Right lobe of liver (tissue), 4 donors: ENCODE measurements at regions not wholly inside any gene's neighbourhood (a gene's known extent, or its start where the extent isn't known, plus 50 kb on each side); places are given as distances from the start of the nearest gene placed in this dataset.

Experiments used
- POLR2A ChIP-seq: fragments of 450-650 bp; IDR thresholded peaks from one replicate; pipeline ENCODE4 v1.6.1; 2017; ENCODE audit warnings: antibody characterized with exemption, mild to moderate bottlenecking
- TF ChIP-seq, protein P1 (sequence below), 4 donors: fragments of 200-600 bp in 3 of 4; fragments of 450-650 bp in 1 of 4; IDR thresholded peaks; one replicate each; pipeline versions ENCODE4 v1.5.1 to v1.8.0; 2016 to 2022; ENCODE audit warnings: antibody characterized with exemption in 4 of 4, mild to moderate bottlenecking in 2 of 4
- donor health status: DM: no; HTN: no; CAD: no.
- donor health status: DM: no; HTN: no; CAD: no.
- donor health status: DM: no; HTN: yes; CAD: no.

DNA sequence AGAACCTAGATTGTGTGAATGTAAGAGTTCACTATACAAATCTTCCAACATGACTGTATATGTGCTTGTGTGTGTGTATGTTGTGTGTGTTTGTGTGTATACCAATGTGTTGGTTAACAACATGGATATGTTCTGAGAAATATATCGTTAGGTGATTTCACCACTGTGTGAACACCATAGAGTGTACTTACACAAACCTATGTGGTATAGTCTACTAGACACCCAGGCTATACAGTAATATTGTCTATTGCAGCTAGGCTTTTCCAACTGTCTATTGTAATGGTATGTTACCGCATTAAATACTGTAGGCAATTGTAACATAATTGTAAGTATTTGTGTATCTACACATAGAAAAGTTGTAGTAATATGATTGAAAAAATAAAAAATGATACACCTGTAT lies 959.2 kb upstream of the SEMA6A start:
- TF ChIP-seq, protein P1, sequence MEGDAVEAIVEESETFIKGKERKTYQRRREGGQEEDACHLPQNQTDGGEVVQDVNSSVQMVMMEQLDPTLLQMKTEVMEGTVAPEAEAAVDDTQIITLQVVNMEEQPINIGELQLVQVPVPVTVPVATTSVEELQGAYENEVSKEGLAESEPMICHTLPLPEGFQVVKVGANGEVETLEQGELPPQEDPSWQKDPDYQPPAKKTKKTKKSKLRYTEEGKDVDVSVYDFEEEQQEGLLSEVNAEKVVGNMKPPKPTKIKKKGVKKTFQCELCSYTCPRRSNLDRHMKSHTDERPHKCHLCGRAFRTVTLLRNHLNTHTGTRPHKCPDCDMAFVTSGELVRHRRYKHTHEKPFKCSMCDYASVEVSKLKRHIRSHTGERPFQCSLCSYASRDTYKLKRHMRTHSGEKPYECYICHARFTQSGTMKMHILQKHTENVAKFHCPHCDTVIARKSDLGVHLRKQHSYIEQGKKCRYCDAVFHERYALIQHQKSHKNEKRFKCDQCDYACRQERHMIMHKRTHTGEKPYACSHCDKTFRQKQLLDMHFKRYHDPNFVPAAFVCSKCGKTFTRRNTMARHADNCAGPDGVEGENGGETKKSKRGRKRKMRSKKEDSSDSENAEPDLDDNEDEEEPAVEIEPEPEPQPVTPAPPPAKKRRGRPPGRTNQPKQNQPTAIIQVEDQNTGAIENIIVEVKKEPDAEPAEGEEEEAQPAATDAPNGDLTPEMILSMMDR (IDR thresholded peaks at IDR 0.05): no peak
- no peak for TF ChIP-seq POLR2A
